AG09319 (cell line): ENCODE measurements at regions not wholly inside any gene's neighbourhood (a gene's known extent, or its start where the extent isn't known, plus 50 kb on each side); places are given as distances from the start of the nearest gene placed in this dataset.
A peak's percentile ranks its signal among the peaks of the same experiment; 100 is the strongest.

ENCODE experiments used
- DNase-seq: peaks from one replicate; pipeline ENCODE4 v3.0.0-alpha.2; 2010; ENCODE audit warnings: low read depth; ENCODE audit errors: extremely low read depth
- TF ChIP-seq, protein P1 (sequence below): IDR thresholded peaks from 2 replicates; pipeline ENCODE4 v1.5.1; 2011; ENCODE audit warnings: low read depth, mild to moderate bottlenecking, inconsistent platforms, low read length, moderate library complexity

GRCh38 chr15:92273723-92274122, 120.0 kb upstream of the ST8SIA2 start:
- TF ChIP-seq, protein P1, sequence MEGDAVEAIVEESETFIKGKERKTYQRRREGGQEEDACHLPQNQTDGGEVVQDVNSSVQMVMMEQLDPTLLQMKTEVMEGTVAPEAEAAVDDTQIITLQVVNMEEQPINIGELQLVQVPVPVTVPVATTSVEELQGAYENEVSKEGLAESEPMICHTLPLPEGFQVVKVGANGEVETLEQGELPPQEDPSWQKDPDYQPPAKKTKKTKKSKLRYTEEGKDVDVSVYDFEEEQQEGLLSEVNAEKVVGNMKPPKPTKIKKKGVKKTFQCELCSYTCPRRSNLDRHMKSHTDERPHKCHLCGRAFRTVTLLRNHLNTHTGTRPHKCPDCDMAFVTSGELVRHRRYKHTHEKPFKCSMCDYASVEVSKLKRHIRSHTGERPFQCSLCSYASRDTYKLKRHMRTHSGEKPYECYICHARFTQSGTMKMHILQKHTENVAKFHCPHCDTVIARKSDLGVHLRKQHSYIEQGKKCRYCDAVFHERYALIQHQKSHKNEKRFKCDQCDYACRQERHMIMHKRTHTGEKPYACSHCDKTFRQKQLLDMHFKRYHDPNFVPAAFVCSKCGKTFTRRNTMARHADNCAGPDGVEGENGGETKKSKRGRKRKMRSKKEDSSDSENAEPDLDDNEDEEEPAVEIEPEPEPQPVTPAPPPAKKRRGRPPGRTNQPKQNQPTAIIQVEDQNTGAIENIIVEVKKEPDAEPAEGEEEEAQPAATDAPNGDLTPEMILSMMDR = no peak
- no peak for DNase-seq

DNA sequence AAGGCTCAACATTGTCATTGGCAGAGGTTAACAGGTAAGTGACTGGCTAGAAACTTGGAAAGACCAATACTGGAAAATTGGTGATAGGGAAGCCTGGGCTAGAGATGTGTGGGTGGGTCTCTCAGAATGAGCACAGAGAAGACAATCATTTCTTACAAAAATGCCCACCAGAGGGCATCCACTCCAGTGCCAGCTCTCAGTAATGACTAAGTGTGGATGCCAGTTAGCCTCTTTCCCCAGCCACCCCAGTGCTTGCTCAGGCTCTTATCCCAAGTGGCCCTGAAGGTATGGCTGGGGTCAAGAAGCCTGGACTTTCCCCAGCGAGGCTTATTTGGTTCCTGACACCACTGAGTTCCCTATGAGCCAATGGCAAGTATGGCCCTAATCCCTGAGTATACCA, 115.9 kb upstream of the ST8SIA2 start:
- DNase-seq = no peak

DNA sequence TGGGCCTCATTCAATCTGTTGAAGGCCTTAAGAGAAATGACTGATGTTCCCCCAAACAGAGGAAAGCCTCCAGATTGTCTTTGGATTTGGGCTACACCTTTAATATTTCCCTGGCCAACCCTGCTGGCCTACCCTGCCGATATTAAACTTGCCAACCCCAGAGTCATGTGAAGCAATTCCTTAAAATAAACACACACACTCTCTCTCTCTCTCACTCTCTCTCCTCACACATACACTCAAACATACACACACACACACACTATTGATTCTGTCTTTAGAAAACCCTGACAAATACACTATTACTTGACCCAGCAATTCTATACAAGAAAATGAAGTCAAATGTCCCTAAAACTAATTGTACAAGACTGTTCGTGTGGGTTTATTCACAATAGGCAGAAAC, 109.9 kb upstream of the ST8SIA2 start:
- no peak for DNase-seq
- TF ChIP-seq, protein P1 = no peak

More for the DNA sequence above, 115.9 kb upstream of the ST8SIA2 start:
- TF ChIP-seq, protein P1 = peak; percentile 15

DNA sequence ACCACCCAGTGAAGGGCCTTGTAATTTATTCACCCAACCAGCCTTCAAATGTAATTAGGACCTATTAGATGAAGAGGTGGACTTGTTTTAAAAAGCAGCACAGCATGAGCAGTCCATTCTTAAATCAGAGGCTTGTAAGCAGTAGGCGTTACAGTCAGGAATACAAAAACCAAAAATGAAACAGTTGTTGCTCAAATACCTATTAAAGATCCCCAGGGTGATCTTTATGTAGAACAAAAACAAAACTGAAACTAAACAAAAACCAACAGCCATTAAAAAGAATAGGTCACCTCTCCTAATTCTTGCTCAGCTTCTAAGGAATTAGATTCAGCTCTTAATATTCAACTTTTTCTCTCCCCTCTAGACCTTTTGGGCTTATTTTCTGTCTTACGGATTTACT, 104.9 kb upstream of the ST8SIA2 start:
- no peak for DNase-seq
- TF ChIP-seq, protein P1 = no peak

- no peak for DNase-seq
- TF ChIP-seq, protein P1 = no peak
Measured at GRCh38 chr15:92289733-92290132, 103.9 kb upstream of the ST8SIA2 start.

DNA sequence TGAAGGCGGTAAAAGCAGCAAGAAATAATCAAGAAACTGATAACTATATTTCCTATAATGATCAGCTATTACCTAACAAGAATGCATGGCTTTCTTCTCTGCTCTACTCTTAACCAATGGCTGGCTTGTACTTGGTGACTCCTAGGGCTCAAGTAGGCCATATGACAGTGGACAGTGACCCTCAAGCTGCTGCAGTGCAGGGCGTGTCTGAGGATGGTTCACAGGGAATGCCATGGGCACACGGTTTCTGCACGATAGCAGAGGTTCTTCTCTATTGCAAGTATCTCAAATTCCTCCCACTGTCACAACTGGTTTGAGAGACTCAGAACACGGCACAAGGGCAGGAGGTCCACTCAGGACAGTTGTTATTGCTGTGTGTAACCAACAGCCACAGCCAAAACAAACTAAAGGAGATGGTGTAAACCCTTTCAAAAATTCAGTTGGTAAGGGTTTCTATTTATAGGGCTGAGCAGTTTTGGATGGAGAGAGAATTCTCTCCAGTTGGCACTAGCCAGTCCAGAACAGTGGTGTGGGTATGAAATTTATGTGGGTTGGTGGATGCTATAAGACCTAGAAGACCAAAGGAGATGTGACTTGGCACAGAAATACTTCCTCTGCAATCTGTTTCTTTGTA, 103.2 kb upstream of the ST8SIA2 start:
- TF ChIP-seq, protein P1 = no peak
- no peak for DNase-seq

DNA sequence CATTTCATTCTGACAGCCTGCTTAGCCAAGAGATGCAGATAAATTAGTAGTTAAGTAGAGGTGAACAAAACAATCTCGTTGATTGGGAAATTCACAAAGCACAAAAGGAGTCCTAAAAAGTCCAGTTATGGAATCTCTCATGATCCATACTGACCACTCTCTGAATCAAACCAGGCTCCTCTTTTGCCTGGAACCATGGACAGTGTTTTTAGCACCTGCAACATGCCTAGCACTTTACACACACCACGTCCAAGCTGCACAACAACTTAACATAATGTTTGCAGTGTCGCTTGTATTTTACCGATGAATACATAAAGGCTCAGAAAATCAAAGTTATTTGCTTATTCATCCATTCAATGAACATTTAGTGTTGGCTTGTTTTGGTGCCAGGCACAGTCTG, 101.8 kb upstream of the ST8SIA2 start:
- DNase-seq = no peak
- TF ChIP-seq, protein P1 = no peak
